NCI-H2227 (cell line): ENCODE measurements at regions not wholly inside any gene's neighbourhood (a gene's known extent, or its start where the extent isn't known, plus 50 kb on each side); places are given as distances from the start of the nearest gene placed in this dataset.
"Not testable (repeated sequence)": the region's sequence is repeated elsewhere in the genome, so short reads cannot be mapped to it uniquely, and the experiment has no call there.

ENCODE experiments used
- DNase-seq: peaks from one replicate; lab custom pipeline; 2025; ENCODE audit not compliant: unreplicated experiment; lab: John Stamatoyannopoulos, UW

DNA sequence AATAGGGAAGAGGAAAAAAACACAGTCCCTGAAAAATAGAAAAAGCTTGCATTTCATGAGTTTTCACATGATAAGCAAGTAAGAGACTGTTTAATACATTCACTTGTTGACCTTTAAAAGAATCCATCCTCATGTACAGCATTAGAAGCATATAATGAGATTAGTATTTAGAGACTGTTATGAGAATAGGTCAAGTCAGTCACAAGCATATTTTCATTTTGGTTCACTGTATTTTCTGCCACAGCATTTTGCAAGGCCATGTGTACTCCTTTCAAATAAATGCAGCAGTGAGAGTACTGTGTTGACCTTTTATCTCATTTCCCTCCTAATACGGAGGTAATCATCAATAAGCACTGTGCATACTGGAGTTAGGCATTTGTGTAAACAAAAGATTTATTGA is 162.2 kb upstream of the SETMAR start:
- no peak for DNase-seq

GRCh38 chr3:4147556-4148118 is 155.5 kb upstream of the SETMAR start:
- no peak for DNase-seq

DNA sequence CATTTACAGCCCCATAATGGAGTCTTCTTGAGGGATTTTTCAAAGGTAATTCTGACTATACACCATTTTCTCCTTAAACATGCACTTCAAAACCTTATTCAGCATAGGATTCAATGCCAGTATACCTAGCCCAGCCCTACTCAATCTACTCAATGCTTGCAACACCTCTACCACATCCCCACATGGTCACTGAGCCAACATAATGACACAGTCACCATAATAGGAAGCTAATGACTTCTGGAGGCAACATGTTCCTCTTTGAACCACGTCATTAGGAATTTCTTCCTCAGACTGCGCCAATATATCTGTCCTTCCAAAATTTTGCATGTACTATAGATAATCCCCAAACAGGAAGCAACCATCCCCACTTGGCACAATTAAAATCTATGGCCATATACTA is 153.9 kb upstream of the SETMAR start:
- DNase-seq: no peak

DNA sequence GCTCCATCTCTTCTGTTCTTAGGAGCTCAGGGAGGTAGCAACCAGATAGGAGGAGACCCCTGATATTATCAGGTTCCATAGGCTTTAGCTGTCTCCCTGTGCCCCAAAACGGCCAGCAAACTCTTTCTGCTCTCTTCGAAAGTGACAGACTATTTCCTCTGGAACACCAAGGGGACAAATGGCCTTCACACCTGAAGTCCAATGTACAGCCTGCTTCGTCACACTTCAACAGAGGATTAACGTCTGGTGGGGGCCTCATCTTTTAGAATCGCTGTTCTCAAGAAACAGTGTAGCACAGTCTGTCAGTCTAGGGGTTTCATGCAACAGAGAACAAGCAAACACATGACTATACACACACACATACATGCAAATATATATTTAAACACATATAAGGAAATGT is 152.4 kb upstream of the SETMAR start:
- DNase-seq: no peak

GRCh38 chr3:4151859-4152258 is 151.3 kb upstream of the SETMAR start:
- no peak for DNase-seq

- no peak for DNase-seq
These were observed 149.4 kb upstream of the SETMAR start for GRCh38 chr3:4153771-4154170.

DNA sequence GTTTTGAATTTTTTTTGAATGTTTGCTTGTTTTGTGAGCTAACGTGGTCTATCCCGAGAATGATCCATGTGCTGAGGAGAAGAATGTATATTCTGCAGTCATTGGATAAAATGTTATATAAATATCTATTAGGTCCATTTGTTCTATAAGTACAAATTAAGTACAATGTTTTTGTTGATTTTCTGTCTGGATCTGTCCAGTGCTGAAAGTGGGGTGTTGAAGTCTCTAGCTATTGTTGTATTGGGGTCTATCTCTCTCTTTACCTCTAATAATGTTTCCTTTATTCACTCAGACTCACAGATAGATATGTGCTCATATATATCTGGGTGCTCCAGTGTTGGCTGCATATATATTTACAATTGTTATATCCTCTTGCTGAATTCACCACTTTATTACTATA is 144.8 kb upstream of the SETMAR start:
- DNase-seq: no peak

- no peak for DNase-seq
These were observed 141.1 kb upstream of the SETMAR start for GRCh38 chr3:4162096-4162495.

DNA sequence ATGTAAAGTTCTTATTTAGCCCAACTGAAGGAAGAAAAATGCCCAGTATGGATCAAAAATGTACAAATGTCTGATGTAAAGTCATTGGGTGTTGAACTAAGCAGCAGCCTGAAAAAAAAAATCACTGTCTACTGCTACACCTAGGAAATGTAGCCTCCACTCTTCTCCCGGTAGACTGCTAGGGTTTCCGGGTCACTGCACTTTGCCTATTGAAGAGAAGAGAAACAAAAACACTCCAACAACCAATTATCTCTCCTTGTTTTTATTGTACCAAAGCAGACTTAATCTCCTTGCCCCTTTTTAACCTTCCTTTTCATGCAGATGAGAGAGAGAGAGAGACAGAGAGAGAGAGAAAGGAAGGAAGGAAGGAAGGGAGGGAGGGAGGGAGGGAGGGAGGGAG is 140.2 kb upstream of the SETMAR start:
- DNase-seq: no peak

DNA sequence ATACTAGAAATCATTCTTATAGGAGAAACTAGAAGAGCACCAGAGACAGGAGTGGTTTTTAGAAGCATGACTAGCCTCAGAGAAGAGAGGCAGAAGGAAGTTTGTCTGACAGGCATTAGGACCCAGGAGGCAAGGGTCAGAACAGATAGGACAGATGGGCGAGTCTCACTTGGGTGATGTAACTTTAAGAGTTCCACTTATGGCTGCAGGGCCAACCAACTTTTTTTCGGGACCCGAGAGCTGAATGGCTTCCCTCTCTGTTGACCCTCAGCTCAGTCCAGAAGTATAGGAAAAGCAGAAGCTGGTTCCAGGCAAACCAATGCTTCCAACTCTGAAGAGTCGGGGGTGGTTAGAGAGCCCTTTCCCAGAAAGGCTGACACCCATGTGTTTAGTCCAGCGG is 136.6 kb upstream of the SETMAR start:
- no peak for DNase-seq

- not testable (repeated sequence) for DNase-seq
These were observed 135.9 kb upstream of the SETMAR start for GRCh38 chr3:4167230-4167629.

DNA sequence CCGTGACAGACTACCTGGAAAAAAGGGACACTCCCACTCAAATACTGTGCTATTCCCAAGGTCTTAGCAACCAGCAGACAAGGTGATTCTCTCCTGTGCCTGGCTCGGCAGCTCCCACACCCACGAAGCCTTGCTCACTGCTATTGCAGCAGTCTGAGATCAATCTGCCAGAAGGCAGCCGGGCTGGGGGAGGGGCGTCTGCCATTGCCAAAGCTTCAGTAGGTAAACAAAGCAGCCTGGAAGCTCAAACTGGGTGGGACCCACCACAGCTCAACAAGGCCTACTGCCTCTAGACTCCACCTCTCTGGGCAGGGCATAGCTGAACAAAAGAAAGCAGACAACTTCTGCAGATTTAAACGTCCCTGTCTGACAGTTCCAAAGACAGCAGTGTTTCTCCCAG is 128.4 kb upstream of the SETMAR start:
- no peak for DNase-seq

DNA sequence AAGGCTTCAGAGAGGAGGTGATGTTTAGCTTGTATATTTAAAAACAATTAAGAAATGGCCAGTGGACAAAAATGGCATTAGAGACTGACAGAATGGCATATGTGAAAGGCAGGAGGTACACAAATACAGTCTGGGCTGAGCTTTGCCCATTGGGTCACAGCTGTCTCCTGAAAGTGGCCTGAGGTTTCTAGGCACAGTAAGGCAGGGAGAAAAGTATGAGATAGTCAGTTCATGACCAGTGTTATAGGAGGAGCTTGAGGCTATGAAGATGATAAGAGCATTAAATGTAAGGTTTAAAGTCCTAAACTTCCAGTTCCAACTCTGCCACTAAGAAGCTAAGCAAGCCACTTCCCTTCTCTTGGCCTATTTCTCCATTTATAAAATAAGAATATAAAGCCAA is 111.2 kb upstream of the SETMAR start:
- DNase-seq: no peak

GRCh38 chr3:4195006-4195405 is 108.2 kb upstream of the SETMAR start:
- DNase-seq: no peak

DNA sequence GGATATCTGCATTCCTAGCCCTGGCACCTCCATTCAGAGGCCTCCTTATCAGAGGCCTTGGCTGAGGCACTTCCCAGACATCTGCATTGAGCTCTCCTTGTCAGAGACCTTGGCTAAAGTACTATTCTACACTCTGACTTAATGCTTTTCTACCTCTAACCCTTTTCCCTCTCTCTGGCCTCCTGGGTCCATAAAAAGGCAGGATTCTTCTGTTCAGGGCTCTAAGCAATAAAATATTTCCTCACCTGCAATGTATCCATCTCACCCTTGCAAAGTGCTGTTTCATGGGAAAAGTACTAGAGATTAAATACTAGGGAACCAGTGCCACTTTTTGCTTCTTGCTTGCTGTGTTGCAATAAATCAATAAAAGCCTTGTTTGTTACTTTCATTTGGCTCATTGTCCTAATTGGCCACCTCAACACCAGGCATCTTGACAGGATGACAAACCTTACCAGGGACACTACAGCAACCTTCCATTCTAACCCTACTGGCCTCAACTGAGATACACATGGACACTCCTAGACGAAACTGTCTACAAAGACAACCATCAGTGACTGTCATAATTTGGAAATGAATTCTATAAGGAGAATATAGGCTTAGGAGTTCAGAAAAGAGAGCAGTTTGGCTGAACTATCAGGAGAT is 106.5 kb upstream of the SETMAR start:
- DNase-seq: no peak

DNA sequence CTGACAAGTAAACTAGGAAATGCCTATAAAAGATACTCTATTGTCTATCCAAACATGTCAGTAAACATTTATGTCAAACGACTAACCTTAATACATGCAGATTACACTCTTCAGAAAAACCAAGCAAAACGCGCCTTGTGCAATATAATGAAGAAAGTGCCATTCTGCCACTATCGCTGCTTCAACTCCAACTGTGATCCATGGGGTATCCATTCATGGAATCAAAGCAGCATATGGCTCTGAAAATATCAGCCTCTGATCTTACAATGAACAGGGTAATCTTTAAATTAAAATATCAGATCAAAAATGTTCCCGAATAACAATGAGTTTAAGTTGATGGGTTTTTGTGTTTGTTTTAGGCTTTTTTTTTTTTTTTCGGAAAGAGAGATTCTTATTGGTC is 105.5 kb upstream of the SETMAR start:
- no peak for DNase-seq

- DNase-seq: no peak
These were observed 104.7 kb upstream of the SETMAR start for GRCh38 chr3:4198491-4198890.

- DNase-seq: not testable (repeated sequence)
These were observed 98.4 kb upstream of the SETMAR start for GRCh38 chr3:4204776-4205175.

GRCh38 chr3:4207672-4208071 is 95.5 kb upstream of the SETMAR start:
- DNase-seq: no peak

DNA sequence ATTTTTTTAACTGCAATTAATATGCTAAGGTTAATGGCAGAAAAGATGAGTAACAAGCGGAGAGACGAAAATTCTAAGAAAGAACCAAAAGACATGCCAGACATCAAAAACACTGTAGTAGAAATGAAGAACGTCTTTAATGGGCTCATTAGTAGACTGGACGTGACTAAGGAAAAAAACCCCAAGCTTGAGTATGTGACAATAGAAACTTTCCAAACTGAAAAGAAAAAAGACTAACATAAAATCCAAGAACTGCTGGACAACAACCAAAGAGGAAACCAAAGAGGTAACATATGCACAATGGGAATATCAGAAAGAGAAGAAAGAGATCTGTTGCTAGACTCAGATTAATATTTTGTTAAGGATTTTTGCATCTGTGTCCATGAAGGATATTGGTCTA is 94.6 kb upstream of the SETMAR start:
- no peak for DNase-seq

- no peak for DNase-seq
These were observed 91.6 kb upstream of the SETMAR start for GRCh38 chr3:4211610-4212009.

GRCh38 chr3:4213420-4213819 is 89.7 kb upstream of the SETMAR start:
- not testable (repeated sequence) for DNase-seq

GRCh38 chr3:4216974-4217373 is 86.2 kb upstream of the SETMAR start:
- not testable (repeated sequence) for DNase-seq
